ENCODE measurements at regions not wholly inside any gene's neighbourhood (a gene's known extent, or its start where the extent isn't known, plus 50 kb on each side); places are given as distances from the start of the nearest gene placed in this dataset.

GRCh38 chr9:129398961-129399633, 221.0 kb upstream of the IER5L start:
- H3K9me3 ChIP-seq (replicated peaks; ENCODE audit: control insufficient read depth, insufficient read depth, low read length) = no peaks in the 10 kb centered on the region
- DNase-seq (ENCODE audit: low read depth, low spot score) (no peak), FAIRE-seq (no peak)
- H3K9ac ChIP-seq (replicated peaks; ENCODE audit: extremely low read depth, insufficient read depth, low read length) = no peak overlapping the region
- intact Hi-C loops (cut with micrococcal nuclease) = no loop called here
- H2AFZ ChIP-seq (ENCODE audit: low read depth, low read length) = no peak overlapping the region
- no peaks in the 10 kb centered on the region for H3K79me2 ChIP-seq (ENCODE audit: control insufficient read depth, insufficient read depth, low read length)
- no peaks in the 10 kb centered on the region for H3K36me3 ChIP-seq (ENCODE audit: control insufficient read depth in 2 of 2, extremely low read depth in 1 of 2, insufficient read depth in 2 of 2, low read length in 2 of 2)
- no peaks in the 10 kb centered on the region for H4K20me1 ChIP-seq (replicated peaks; ENCODE audit: control insufficient read depth, extremely low read depth, insufficient read depth, low read length)
- no peaks in the 10 kb centered on the region for H3K9me1 ChIP-seq (replicated peaks; ENCODE audit: control insufficient read depth, extremely low read depth, insufficient read depth, low read length)
- H3K27ac ChIP-seq (ENCODE audit: insufficient read depth, low read depth, low read length) = no peak overlapping the region
- dilution Hi-C loops (cut with MboI; ENCODE audit: extremely low pct_ligation_motif_present, low sequenced_read_pairs) = no loop called here
- ChIA-PET POLR2A (no interaction called here), CTCF (no interaction called here)
- no peak overlapping the region for H3K4me3 ChIP-seq (replicated peaks in 1 of 3; ENCODE audit: insufficient read depth in 1 of 3, low read depth in 1 of 3, low read length in 3 of 3)
- no peak overlapping the region for H3K4me2 ChIP-seq (ENCODE audit: insufficient read depth, low read length)
- no peak for TF ChIP-seq POLR2A (IDR thresholded peaks at IDR 0.05; ENCODE audit: low read depth, low read length)
- TF ChIP-seq JUN (IDR thresholded peaks at IDR 0.05; ENCODE audit: borderline replicate concordance, insufficient read depth, insufficient read length, low read depth) = no peak
- no peak for TF ChIP-seq EZH2 (IDR thresholded peaks at IDR 0.05; ENCODE audit: borderline replicate concordance, low read depth, low read length, severe bottlenecking)
- TF ChIP-seq, protein P1, sequence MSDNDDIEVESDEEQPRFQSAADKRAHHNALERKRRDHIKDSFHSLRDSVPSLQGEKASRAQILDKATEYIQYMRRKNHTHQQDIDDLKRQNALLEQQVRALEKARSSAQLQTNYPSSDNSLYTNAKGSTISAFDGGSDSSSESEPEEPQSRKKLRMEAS (IDR thresholded peaks at IDR 0.05; ENCODE audit: insufficient read depth, insufficient read length) = no peak
- no peak for TF ChIP-seq POLR2AphosphoS5 (IDR thresholded peaks at IDR 0.05; ENCODE audit: insufficient read depth, low read depth, low read length)
- no peak for TF ChIP-seq GATA2 (IDR thresholded peaks at IDR 0.05; ENCODE audit: insufficient read depth, insufficient read length, low read depth, low read length)
- no peak for TF ChIP-seq CTCF (IDR thresholded peaks at IDR 0.05; ENCODE audit: extremely low read depth in 1 of 2, insufficient read depth in 1 of 2, low read depth in 1 of 2, low read length in 2 of 2)
- TF ChIP-seq FOS (IDR thresholded peaks at IDR 0.05; ENCODE audit: borderline replicate concordance, insufficient read depth, low read length) = no peak
- no peak for TF ChIP-seq MYC (IDR thresholded peaks at IDR 0.05; ENCODE audit: low read depth, low read length)
- no TSS peak for BruUV-seq (replicated peaks)
- no peaks in the 10 kb centered on the region for H3K4me1 ChIP-seq (ENCODE audit: control insufficient read depth, extremely low read depth, insufficient read depth, low read length)
- no peaks in the 10 kb centered on the region for H3K27me3 ChIP-seq (ENCODE audit: control insufficient read depth in 2 of 2, insufficient read depth in 2 of 2, low read length in 2 of 2)

Measured in endothelial cell of umbilical vein (primary cell).